Astrocyte (in vitro differentiated cells and primary cell): ENCODE measurements at regions not wholly inside any gene's neighbourhood (a gene's known extent, or its start where the extent isn't known, plus 50 kb on each side); places are given as distances from the start of the nearest gene placed in this dataset.

Experiments
- DNase-seq: peaks from one replicate; pipeline ENCODE4 v3.0.0-alpha.2; 2010; ENCODE audit warnings: low read depth
- FAIRE-seq: peaks from 2 replicates; lab custom pipeline; 2011; peaks lifted over from hg19 to GRCh38; lab: Jason Lieb, UNC
- H2AFZ ChIP-seq: 2 replicates; pipeline ENCODE4 v1.6.0; 2012; ENCODE audit warnings: low read depth, low read length, inconsistent platforms
- H3K27ac ChIP-seq: 2 replicates; pipeline ENCODE4 v1.5.1; 2011; ENCODE audit warnings: low read depth, low read length, inconsistent platforms
- H3K27me3 ChIP-seq: 2 replicates; pipeline ENCODE4 v1.6.0; 2011; ENCODE audit warnings: low read length, inconsistent platforms; ENCODE audit not compliant: insufficient read depth
- H3K36me3 ChIP-seq: 2 replicates; pipeline ENCODE4 v1.5.1; 2011; ENCODE audit warnings: low read length, inconsistent platforms; ENCODE audit not compliant: insufficient read depth
- H3K4me1 ChIP-seq: 2 replicates; pipeline ENCODE4 v1.5.1; 2011; ENCODE audit warnings: low read length, inconsistent platforms; ENCODE audit not compliant: insufficient read depth
- H3K4me2 ChIP-seq: 2 replicates; pipeline ENCODE4 v1.6.0; 2012; ENCODE audit warnings: low read length, inconsistent platforms
- H3K4me3 ChIP-seq: 2 replicates; pipeline ENCODE4 v1.5.1; 2011; ENCODE audit warnings: low read depth, mild to moderate bottlenecking, low read length, inconsistent platforms; ENCODE audit not compliant: insufficient read depth
- H3K79me2 ChIP-seq: 2 replicates; pipeline ENCODE4 v1.6.0; 2012; ENCODE audit warnings: mild to moderate bottlenecking, low read length, inconsistent platforms; ENCODE audit not compliant: insufficient read depth
- H3K9ac ChIP-seq: 2 replicates; pipeline ENCODE4 v1.6.0; 2012; ENCODE audit warnings: mild to moderate bottlenecking, low read length, inconsistent platforms
- H3K9me3 ChIP-seq: 2 replicates; pipeline ENCODE4 v1.5.1; 2012; ENCODE audit warnings: low read depth, mild to moderate bottlenecking, low read length, inconsistent platforms; ENCODE audit not compliant: insufficient read depth
- H4K20me1 ChIP-seq: 2 replicates; pipeline ENCODE4 v1.6.0; 2012; ENCODE audit warnings: low read length, inconsistent platforms; ENCODE audit not compliant: insufficient read depth
- H3K27ac Mint-ChIP-seq: one replicate; pipeline ENCODE4 v1.8.0; 2021; ENCODE audit warnings: mild to moderate bottlenecking, mixed read lengths; ENCODE audit not compliant: unreplicated experiment
- H3K27me3 Mint-ChIP-seq: one replicate; pipeline ENCODE4 v1.8.0; 2021; ENCODE audit warnings: low read depth, mixed read lengths; ENCODE audit not compliant: unreplicated experiment
- H3K36me3 Mint-ChIP-seq: one replicate; pipeline ENCODE4 v1.8.0; 2021; ENCODE audit warnings: low read depth, mixed read lengths; ENCODE audit not compliant: unreplicated experiment
- H3K4me1 Mint-ChIP-seq: one replicate; pipeline ENCODE4 v1.8.0; 2021; ENCODE audit warnings: low read depth, mixed read lengths; ENCODE audit not compliant: unreplicated experiment
- H3K4me3 Mint-ChIP-seq: one replicate; pipeline ENCODE4 v1.8.0; 2021; ENCODE audit warnings: mild to moderate bottlenecking, moderate library complexity, mixed read lengths; ENCODE audit not compliant: unreplicated experiment
- H3K9me3 Mint-ChIP-seq: one replicate; pipeline ENCODE4 v1.8.0; 2021; ENCODE audit warnings: mild to moderate bottlenecking, mixed read lengths; ENCODE audit not compliant: unreplicated experiment
- EZH2 ChIP-seq: IDR thresholded peaks from 2 replicates; pipeline ENCODE4 v1.6.1; 2012; ENCODE audit warnings: mild to moderate bottlenecking, low read length, inconsistent platforms; ENCODE audit not compliant: insufficient read depth
- TF ChIP-seq, protein P1 (sequence below): IDR thresholded peaks from 2 replicates; pipeline ENCODE4 v1.5.1; 2011; ENCODE audit warnings: low read depth, mild to moderate bottlenecking, inconsistent platforms, low read length, moderate library complexity; ENCODE audit not compliant: insufficient read depth

DNA sequence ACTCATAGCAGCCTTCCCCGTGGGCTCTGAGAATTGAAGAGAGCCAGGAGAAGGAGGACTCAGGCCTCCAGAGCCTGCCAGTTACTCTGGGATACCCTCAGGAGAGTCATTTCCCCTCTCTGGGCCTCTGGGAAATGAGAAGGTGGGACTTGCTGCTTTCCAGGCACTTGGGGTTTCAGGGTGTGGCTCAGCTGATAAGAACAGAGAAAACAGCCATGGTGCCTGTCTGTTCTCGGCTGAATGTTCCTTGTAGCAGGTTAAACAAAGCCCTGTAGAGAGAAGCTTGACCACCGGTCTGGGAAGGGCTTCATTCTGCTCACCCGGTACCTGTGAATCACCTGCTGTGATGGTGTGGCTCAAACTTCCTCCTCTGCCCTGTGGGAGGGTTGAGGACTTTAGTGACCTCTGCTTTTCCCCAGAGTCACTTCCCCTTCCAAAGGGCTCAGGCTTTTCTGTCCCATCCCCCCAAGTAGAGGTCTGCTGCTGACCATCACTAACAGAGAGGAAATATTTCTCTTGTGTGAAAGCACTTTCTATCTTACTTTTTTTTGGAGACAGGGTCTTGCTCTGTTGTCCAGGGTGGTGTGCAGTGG lies 212.4 kb upstream of the GALNT17 start:
- H3K9me3 Mint-ChIP-seq = no peaks in the 10 kb centered on the region

DNA sequence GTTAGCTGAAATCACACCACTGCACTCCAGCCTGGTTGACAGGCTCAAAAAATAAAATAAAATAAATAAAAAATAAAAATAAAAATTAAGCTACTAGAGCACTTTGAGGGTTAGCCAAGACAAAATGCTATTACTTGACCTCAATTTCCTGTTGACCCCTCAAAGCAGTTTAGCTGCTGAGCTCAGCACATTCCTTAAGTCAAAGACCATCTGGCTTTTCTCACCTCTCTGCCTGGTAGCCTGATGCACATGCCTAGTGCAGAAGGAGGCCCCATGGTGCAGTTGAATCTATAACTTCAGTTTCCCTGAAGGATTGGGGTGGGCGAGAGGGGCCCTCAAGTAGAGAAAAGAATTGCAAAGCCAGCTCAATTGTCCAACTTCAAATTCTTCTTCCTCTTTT lies 211.1 kb upstream of the GALNT17 start:
- H3K27me3 ChIP-seq = no peaks in the 10 kb centered on the region
- FAIRE-seq (no peak), DNase-seq (no peak)
- no peaks in the 10 kb centered on the region for H3K79me2 ChIP-seq
- no peak overlapping the region for H3K27ac ChIP-seq
- Mint-ChIP-seq H3K36me3 (no peaks in the 10 kb centered on the region), H3K27me3 (peaks cover 3% of the 10 kb centered on the region), H3K27ac (no peak overlapping the region), H3K4me1 (peaks cover 2% of the 10 kb centered on the region), H3K4me3 (no peak overlapping the region), H3K9me3 (no peaks in the 10 kb centered on the region)
- no peak overlapping the region for H2AFZ ChIP-seq
- no peak overlapping the region for H3K4me2 ChIP-seq
- H4K20me1 ChIP-seq = no peaks in the 10 kb centered on the region
- H3K9me3 ChIP-seq = no peaks in the 10 kb centered on the region
- TF ChIP-seq, protein P1, sequence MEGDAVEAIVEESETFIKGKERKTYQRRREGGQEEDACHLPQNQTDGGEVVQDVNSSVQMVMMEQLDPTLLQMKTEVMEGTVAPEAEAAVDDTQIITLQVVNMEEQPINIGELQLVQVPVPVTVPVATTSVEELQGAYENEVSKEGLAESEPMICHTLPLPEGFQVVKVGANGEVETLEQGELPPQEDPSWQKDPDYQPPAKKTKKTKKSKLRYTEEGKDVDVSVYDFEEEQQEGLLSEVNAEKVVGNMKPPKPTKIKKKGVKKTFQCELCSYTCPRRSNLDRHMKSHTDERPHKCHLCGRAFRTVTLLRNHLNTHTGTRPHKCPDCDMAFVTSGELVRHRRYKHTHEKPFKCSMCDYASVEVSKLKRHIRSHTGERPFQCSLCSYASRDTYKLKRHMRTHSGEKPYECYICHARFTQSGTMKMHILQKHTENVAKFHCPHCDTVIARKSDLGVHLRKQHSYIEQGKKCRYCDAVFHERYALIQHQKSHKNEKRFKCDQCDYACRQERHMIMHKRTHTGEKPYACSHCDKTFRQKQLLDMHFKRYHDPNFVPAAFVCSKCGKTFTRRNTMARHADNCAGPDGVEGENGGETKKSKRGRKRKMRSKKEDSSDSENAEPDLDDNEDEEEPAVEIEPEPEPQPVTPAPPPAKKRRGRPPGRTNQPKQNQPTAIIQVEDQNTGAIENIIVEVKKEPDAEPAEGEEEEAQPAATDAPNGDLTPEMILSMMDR = no peak
- TF ChIP-seq EZH2 = no peak
- no peaks in the 10 kb centered on the region for H3K36me3 ChIP-seq
- no peaks in the 10 kb centered on the region for H3K4me1 ChIP-seq
- H3K4me3 ChIP-seq = no peak overlapping the region
- no peak overlapping the region for H3K9ac ChIP-seq

More for the DNA sequence above, 212.4 kb upstream of the GALNT17 start:
- H3K9ac ChIP-seq = no peak overlapping the region
- no peak overlapping the region for H3K4me2 ChIP-seq
- FAIRE-seq (no peak), DNase-seq (no peak)
- Mint-ChIP-seq H3K27ac (no peak overlapping the region), H3K36me3 (no peaks in the 10 kb centered on the region), H3K4me3 (no peak overlapping the region), H3K27me3 (peaks cover 3% of the 10 kb centered on the region), H3K4me1 (peaks cover 2% of the 10 kb centered on the region)
- H3K79me2 ChIP-seq = no peaks in the 10 kb centered on the region
- H3K27ac ChIP-seq = no peak overlapping the region
- no peak overlapping the region for H3K4me3 ChIP-seq
- no peaks in the 10 kb centered on the region for H3K36me3 ChIP-seq
- H3K4me1 ChIP-seq = no peaks in the 10 kb centered on the region
- no peaks in the 10 kb centered on the region for H3K9me3 ChIP-seq
- H4K20me1 ChIP-seq = no peaks in the 10 kb centered on the region
- TF ChIP-seq EZH2 = no peak
- TF ChIP-seq, protein P1 = no peak
- no peak overlapping the region for H2AFZ ChIP-seq
- H3K27me3 ChIP-seq = no peaks in the 10 kb centered on the region

DNA sequence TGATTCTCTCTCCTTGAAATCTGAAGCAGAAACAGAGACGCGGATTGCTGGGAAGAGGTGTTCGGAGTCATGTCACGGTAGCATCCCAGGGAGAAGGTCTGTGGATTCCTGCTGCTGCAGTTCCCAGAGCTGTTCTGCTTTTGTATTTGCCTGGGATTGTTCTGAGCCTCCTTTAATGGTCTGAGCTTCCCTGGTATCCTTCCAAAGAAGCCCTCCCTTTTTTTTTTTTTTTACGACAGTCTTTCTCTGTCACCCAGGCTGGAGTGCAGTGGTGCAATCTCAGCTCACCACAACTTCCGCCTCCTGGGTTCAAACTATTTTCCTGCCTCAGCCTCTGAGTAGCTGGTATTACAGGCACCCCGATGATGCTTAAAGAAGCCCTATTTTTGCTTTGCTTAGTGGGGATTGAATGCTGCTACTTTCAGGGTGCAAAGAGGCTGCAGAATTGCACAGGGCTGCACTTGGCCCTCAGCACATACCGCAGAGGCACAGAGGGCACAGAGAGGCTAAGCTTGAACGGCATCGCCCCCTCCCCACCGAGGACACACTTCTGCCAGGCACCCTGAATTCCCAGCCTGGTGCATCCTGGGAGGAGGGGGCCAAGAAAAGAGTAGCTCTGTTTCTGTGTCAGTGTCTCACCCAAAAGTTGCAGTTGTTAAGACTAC lies 208.6 kb upstream of the GALNT17 start:
- DNase-seq (no peak), FAIRE-seq (no peak)
- Histone ChIP-seq H4K20me1 (no peaks in the 10 kb centered on the region), H3K9ac (no peak overlapping the region), H3K9me3 (no peaks in the 10 kb centered on the region), H3K27me3 (no peaks in the 10 kb centered on the region), H2AFZ (no peak overlapping the region), H3K4me2 (no peak overlapping the region), H3K4me1 (no peaks in the 10 kb centered on the region), H3K4me3 (no peak overlapping the region), H3K27ac (no peak overlapping the region), H3K36me3 (no peaks in the 10 kb centered on the region), H3K79me2 (no peaks in the 10 kb centered on the region)
- H3K27me3 Mint-ChIP-seq = peaks cover 3% of the 10 kb centered on the region
- H3K36me3 Mint-ChIP-seq = no peaks in the 10 kb centered on the region
- no peak overlapping the region for H3K4me3 Mint-ChIP-seq
- peaks cover 2% of the 10 kb centered on the region for H3K4me1 Mint-ChIP-seq
- H3K27ac Mint-ChIP-seq = no peak overlapping the region
- no peaks in the 10 kb centered on the region for H3K9me3 Mint-ChIP-seq
- TF ChIP-seq, protein P1 = no peak
- TF ChIP-seq EZH2 = no peak
